GOT3 (cell line): ENCODE measurements at regions not wholly inside any gene's neighbourhood (a gene's known extent, or its start where the extent isn't known, plus 50 kb on each side); places are given as distances from the start of the nearest gene placed in this dataset.

ENCODE experiments used
- DNase-seq: peaks from one replicate; lab custom pipeline; 2025; ENCODE audit warnings: mixed read lengths; lab: John Stamatoyannopoulos, UW

- no peak for DNase-seq
Observed at GRCh38 chr10:78964952-78965633, 103.7 kb upstream of the ZMIZ1 start.

GRCh38 chr10:78966182-78966787, 102.5 kb upstream of the ZMIZ1 start:
- DNase-seq = no peak

GRCh38 chr10:78966844-78967488, 101.8 kb upstream of the ZMIZ1 start:
- DNase-seq = no peak

GRCh38 chr10:78968300-78968942, 100.3 kb upstream of the ZMIZ1 start:
- DNase-seq = no peak

GRCh38 chr10:78968943-78969342, 99.8 kb upstream of the ZMIZ1 start:
- no peak for DNase-seq

GRCh38 chr10:78969719-78970118, 99.0 kb upstream of the ZMIZ1 start:
- no peak for DNase-seq

- DNase-seq = no peak
Observed at GRCh38 chr10:78970261-78970660, 98.5 kb upstream of the ZMIZ1 start.

GRCh38 chr10:78971094-78971682, 97.6 kb upstream of the ZMIZ1 start:
- DNase-seq = no peak

GRCh38 chr10:78972160-78972946, 96.4 kb upstream of the ZMIZ1 start:
- DNase-seq = peak; percentile 49

- DNase-seq = peak; percentile 55
Observed at GRCh38 chr10:78972947-78973900, 95.5 kb upstream of the ZMIZ1 start.

- DNase-seq = peak; percentile 55
Observed at GRCh38 chr10:78973901-78974616, 94.7 kb upstream of the ZMIZ1 start.

- DNase-seq = peak; percentile 47
Observed at GRCh38 chr10:78974617-78975317, 94.0 kb upstream of the ZMIZ1 start.

GRCh38 chr10:78975926-78976325, 92.8 kb upstream of the ZMIZ1 start:
- DNase-seq = no peak

- no peak for DNase-seq
Observed at GRCh38 chr10:78976825-78977755, 91.7 kb upstream of the ZMIZ1 start.

GRCh38 chr10:78979938-78980337, 88.8 kb upstream of the ZMIZ1 start:
- DNase-seq = no peak

GRCh38 chr10:78980354-78980753, 88.4 kb upstream of the ZMIZ1 start:
- no peak for DNase-seq

GRCh38 chr10:78980815-78981214, 88.0 kb upstream of the ZMIZ1 start:
- no peak for DNase-seq
